H9 (cell line): ENCODE measurements at regions not wholly inside any gene's neighbourhood (a gene's known extent, or its start where the extent isn't known, plus 50 kb on each side); places are given as distances from the start of the nearest gene placed in this dataset.

Source experiments
- DNase-seq: peaks from one replicate; pipeline ENCODE4 v3.0.0-alpha.2; 2017
- H2AFZ ChIP-seq: one replicate; pipeline ENCODE4 v1.6.1; 2013; ENCODE audit warnings: mild to moderate bottlenecking, low read length, control low read depth, moderate library complexity
- H2AK5ac ChIP-seq: 2 replicates; pipeline ENCODE4 v1.6.1; 2013; ENCODE audit warnings: low read length, control low read depth, mixed read lengths; ENCODE audit not compliant: insufficient read length
- H2BK120ac ChIP-seq: one replicate; pipeline ENCODE4 v1.6.1; 2013; ENCODE audit warnings: low read depth, mild to moderate bottlenecking, low read length, control low read depth, inconsistent platforms; ENCODE audit not compliant: poor library complexity, severe bottlenecking
- H2BK12ac ChIP-seq: 2 replicates; pipeline ENCODE4 v1.6.1; 2013; ENCODE audit warnings: low read length, control low read depth, mixed read lengths, low read depth; ENCODE audit not compliant: insufficient read length
- H2BK15ac ChIP-seq: 2 replicates; pipeline ENCODE4 v1.6.1; 2013; ENCODE audit warnings: low read depth, low read length, control low read depth
- H2BK20ac ChIP-seq: one replicate; pipeline ENCODE4 v1.6.1; 2013; ENCODE audit warnings: low read depth, mild to moderate bottlenecking, low read length, control low read depth, inconsistent platforms; ENCODE audit not compliant: poor library complexity, severe bottlenecking
- H2BK5ac ChIP-seq: 2 replicates; pipeline ENCODE4 v1.6.1; 2013; ENCODE audit warnings: low read length, control low read depth, mixed read lengths; ENCODE audit not compliant: insufficient read length
- H3K14ac ChIP-seq: 2 replicates; pipeline ENCODE4 v1.6.1; 2013; ENCODE audit warnings: low read length, control low read depth; ENCODE audit not compliant: insufficient read depth
- H3K18ac ChIP-seq: 2 replicates; pipeline ENCODE4 v1.6.1; 2013; ENCODE audit warnings: low read depth, mild to moderate bottlenecking, mixed read lengths, low read length, control low read depth; ENCODE audit not compliant: insufficient read length
- H3K23ac ChIP-seq: 2 replicates; pipeline ENCODE4 v1.6.1; 2013; ENCODE audit warnings: low read length, control low read depth, mixed read lengths, low read depth; ENCODE audit not compliant: insufficient read length
- H3K23me2 ChIP-seq: 2 replicates; pipeline ENCODE4 v1.6.1; 2013; ENCODE audit warnings: low read depth, mild to moderate bottlenecking, mixed read lengths, low read length, control low read depth; ENCODE audit not compliant: insufficient read length, poor library complexity, severe bottlenecking
- H3K27ac ChIP-seq: 2 replicates; pipeline ENCODE4 v1.5.1; 2013; ENCODE audit warnings: low read length, control low read depth, mixed read lengths, low read depth; ENCODE audit not compliant: insufficient read length
- H3K27me3 ChIP-seq: 2 replicates; pipeline ENCODE4 v1.6.1; 2013; ENCODE audit warnings: low read length, control low read depth, inconsistent platforms; ENCODE audit not compliant: insufficient read depth
- H3K4ac ChIP-seq: 2 replicates; pipeline ENCODE4 v1.6.1; 2013; ENCODE audit warnings: low read depth, mild to moderate bottlenecking, control low read depth, inconsistent platforms, low read length, moderate library complexity
- H3K4me1 ChIP-seq: 2 replicates; pipeline ENCODE4 v1.6.1; 2013; ENCODE audit warnings: low read length, control low read depth, inconsistent platforms; ENCODE audit not compliant: insufficient read depth
- H3K4me2 ChIP-seq: 2 replicates; pipeline ENCODE4 v1.6.1; 2013; ENCODE audit warnings: low read length, control low read depth, mixed read lengths; ENCODE audit not compliant: insufficient read length, insufficient read depth
- H3K56ac ChIP-seq: 2 replicates; pipeline ENCODE4 v1.6.1; 2013; ENCODE audit warnings: low read depth, mild to moderate bottlenecking, mixed read lengths, low read length, control low read depth; ENCODE audit not compliant: insufficient read length
- H3K79me1 ChIP-seq: 2 replicates; pipeline ENCODE4 v1.6.1; 2013; ENCODE audit warnings: low read depth, mild to moderate bottlenecking, moderate library complexity, low read length, control low read depth, inconsistent platforms; ENCODE audit not compliant: insufficient read depth, poor library complexity, severe bottlenecking
- H3K79me2 ChIP-seq: 2 replicates; pipeline ENCODE4 v1.6.1; 2013; ENCODE audit warnings: low read length, control low read depth, inconsistent platforms; ENCODE audit not compliant: insufficient read depth
- H3K9ac ChIP-seq: 2 replicates; pipeline ENCODE4 v1.6.1; 2013; ENCODE audit warnings: low read length, control low read depth, mixed read lengths; ENCODE audit not compliant: insufficient read length; ENCODE audit errors: extremely low read depth
- H3K9me3 ChIP-seq: one replicate; pipeline ENCODE4 v1.6.1; 2013; ENCODE audit warnings: low read depth, low read length, inconsistent platforms; ENCODE audit not compliant: control insufficient read depth
- H3T11ph ChIP-seq: one replicate; pipeline ENCODE4 v1.6.1; 2013; ENCODE audit warnings: mild to moderate bottlenecking, low read length, control low read depth, inconsistent platforms
- H4K20me1 ChIP-seq: one replicate; pipeline ENCODE4 v1.6.1; 2013; ENCODE audit not compliant: control insufficient read depth, insufficient read length, insufficient read depth
- H4K5ac ChIP-seq: 2 replicates; pipeline ENCODE4 v1.6.1; 2013; ENCODE audit warnings: low read depth, mild to moderate bottlenecking, mixed read lengths, low read length, control low read depth; ENCODE audit not compliant: insufficient read length
- H4K8ac ChIP-seq: replicated peaks from 2 replicates; pipeline ENCODE4 v1.6.1; 2013; ENCODE audit warnings: low read length, control low read depth, mixed read lengths, low read depth; ENCODE audit not compliant: insufficient read length
- H4K91ac ChIP-seq: 2 replicates; pipeline ENCODE4 v1.6.1; 2013; ENCODE audit warnings: low read depth, mild to moderate bottlenecking, moderate library complexity, mixed read lengths, low read length, control low read depth; ENCODE audit not compliant: insufficient read length
- H3K27ac Mint-ChIP-seq, 3 experiments: 2 replicates in 2 of 3; 3 replicates in 1 of 3; pipeline ENCODE4 v1.8.0; 2020 to 2021; ENCODE audit warnings: mixed read lengths in 3 of 3, mild to moderate bottlenecking in 1 of 3, moderate library complexity in 1 of 3
- H3K27me3 Mint-ChIP-seq: 2 replicates; pipeline ENCODE4 v1.8.0; 2021; ENCODE audit warnings: low read depth, mild to moderate bottlenecking, moderate library complexity, mixed read lengths
- H3K36me3 Mint-ChIP-seq, 3 experiments: 2 replicates in 2 of 3; 3 replicates in 1 of 3; pipeline ENCODE4 v1.8.0; 2020 to 2021; ENCODE audit warnings: low read depth in 3 of 3, mixed read lengths in 3 of 3; ENCODE audit not compliant: insufficient read depth in 1 of 3
- H3K4me1 Mint-ChIP-seq, 2 experiments: 2 replicates each; pipeline ENCODE4 v1.8.0; 2020; ENCODE audit warnings: mixed read lengths in 2 of 2
- H3K4me3 Mint-ChIP-seq, 2 experiments: 2 replicates in 1 of 2; 3 replicates in 1 of 2; pipeline ENCODE4 v1.8.0; 2020 to 2021; ENCODE audit warnings: mild to moderate bottlenecking in 2 of 2, mixed read lengths in 2 of 2, moderate library complexity in 1 of 2
- H3K9me3 Mint-ChIP-seq, 2 experiments: 2 replicates in 1 of 2; 3 replicates in 1 of 2; pipeline ENCODE4 v1.8.0; 2020; ENCODE audit warnings: mild to moderate bottlenecking in 2 of 2, mixed read lengths in 2 of 2, moderate library complexity in 1 of 2
- TF ChIP-seq, protein P1 (sequence below): fragments of 200-600 bp; sonication (generic); conservative IDR thresholded peaks from 3 replicates; pipeline ENCODE4 v1.8.0; 2021; ENCODE audit warnings: antibody characterized with exemption, mild to moderate bottlenecking

DNA sequence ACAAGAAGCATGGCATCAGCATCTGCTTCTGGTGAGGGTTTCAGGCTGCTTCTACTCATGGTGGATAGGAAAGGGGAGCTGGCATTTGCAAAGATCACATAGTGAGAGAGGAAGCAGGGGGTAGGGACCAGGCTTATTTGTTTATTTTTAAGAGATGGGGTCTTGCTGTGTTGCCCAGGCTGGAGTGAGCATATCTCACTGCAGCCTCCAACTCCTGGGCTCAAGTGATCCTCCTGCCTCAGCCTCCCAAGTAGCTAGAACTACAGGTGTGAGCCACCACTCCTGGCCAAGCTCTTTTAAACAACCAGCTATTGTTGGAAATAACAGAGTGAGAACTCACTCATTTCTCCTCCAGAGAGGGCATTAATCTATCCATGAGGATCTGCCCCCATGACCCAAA is 138.8 kb upstream of the FOXN2 start:
- H4K20me1 ChIP-seq = no peaks in the 10 kb centered on the region
- no peak overlapping the region for H3K4me3 Mint-ChIP-seq
- TF ChIP-seq, protein P1, sequence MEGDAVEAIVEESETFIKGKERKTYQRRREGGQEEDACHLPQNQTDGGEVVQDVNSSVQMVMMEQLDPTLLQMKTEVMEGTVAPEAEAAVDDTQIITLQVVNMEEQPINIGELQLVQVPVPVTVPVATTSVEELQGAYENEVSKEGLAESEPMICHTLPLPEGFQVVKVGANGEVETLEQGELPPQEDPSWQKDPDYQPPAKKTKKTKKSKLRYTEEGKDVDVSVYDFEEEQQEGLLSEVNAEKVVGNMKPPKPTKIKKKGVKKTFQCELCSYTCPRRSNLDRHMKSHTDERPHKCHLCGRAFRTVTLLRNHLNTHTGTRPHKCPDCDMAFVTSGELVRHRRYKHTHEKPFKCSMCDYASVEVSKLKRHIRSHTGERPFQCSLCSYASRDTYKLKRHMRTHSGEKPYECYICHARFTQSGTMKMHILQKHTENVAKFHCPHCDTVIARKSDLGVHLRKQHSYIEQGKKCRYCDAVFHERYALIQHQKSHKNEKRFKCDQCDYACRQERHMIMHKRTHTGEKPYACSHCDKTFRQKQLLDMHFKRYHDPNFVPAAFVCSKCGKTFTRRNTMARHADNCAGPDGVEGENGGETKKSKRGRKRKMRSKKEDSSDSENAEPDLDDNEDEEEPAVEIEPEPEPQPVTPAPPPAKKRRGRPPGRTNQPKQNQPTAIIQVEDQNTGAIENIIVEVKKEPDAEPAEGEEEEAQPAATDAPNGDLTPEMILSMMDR = no peak

More for the DNA sequence above, 138.8 kb upstream of the FOXN2 start:
- Histone ChIP-seq H2BK20ac (no peak overlapping the region), H2AK5ac (no peak overlapping the region), H2BK15ac (no peak overlapping the region), H3T11ph (no peak overlapping the region), H4K91ac (no peak overlapping the region), H3K18ac (no peak overlapping the region), H4K5ac (no peak overlapping the region), H3K9me3 (no peaks in the 10 kb centered on the region), H2BK120ac (no peak overlapping the region), H2BK5ac (no peak overlapping the region), H2AFZ (no peak overlapping the region), H3K14ac (no peak overlapping the region), H4K8ac (no peak overlapping the region), H3K27me3 (no peaks in the 10 kb centered on the region), H3K56ac (no peak overlapping the region), H3K79me2 (no peaks in the 10 kb centered on the region), H3K23me2 (no peaks in the 10 kb centered on the region), H2BK12ac (no peak overlapping the region), H3K79me1 (no peaks in the 10 kb centered on the region), H3K4me1 (peaks cover 2% of the 10 kb centered on the region; the same call in 1 of the 2 replicates), H3K23ac (no peak overlapping the region), H3K9ac (no peak overlapping the region), H3K4ac (no peak overlapping the region), H3K4me2 (no peak overlapping the region), H3K27ac (no peak overlapping the region)
- Mint-ChIP-seq H3K9me3 (0 out of 5 replicates have a peak, but pooled peaks cover 0 to 2% of the 10 kb centered on the region in 2 experiments), H3K36me3 (peaks cover 0 to 4% (median 3%) of the 10 kb centered on the region in 3 experiments; a peak in 1 of 7 replicates), H3K27ac (no peak overlapping the region), H3K27me3 (no peaks in the 10 kb centered on the region), H3K4me1 (peaks cover 7 to 10% of the 10 kb centered on the region in 2 experiments)
- DNase-seq = no peak
